ENCODE measurements at regions not wholly inside any gene's neighbourhood (a gene's known extent, or its start where the extent isn't known, plus 50 kb on each side); places are given as distances from the start of the nearest gene placed in this dataset.
"Not testable (repeated sequence)": the region's sequence is repeated elsewhere in the genome, so short reads cannot be mapped to it uniquely, and the experiment has no call there.

- DNase-seq (ENCODE audit: low spot score): no peak
- intact Hi-C loops (cut with DNase I): no loop called here
These were observed 50.9 kb upstream of the OSTN start for GRCh38 chr3:191148131-191148530.

GRCh38 chr3:191143224-191143623, 55.8 kb upstream of the OSTN start:
- intact Hi-C loops (cut with DNase I): no loop called here
- no peak for DNase-seq (ENCODE audit: low spot score)

GRCh38 chr3:191141728-191142127, 57.3 kb upstream of the OSTN start:
- intact Hi-C loops (cut with DNase I): no loop called here
- no peak for DNase-seq (ENCODE audit: low spot score)

- intact Hi-C loops (cut with DNase I): no loop called here
- DNase-seq (ENCODE audit: low spot score): no peak
These were observed 59.3 kb upstream of the OSTN start for GRCh38 chr3:191139736-191140135.

- DNase-seq (ENCODE audit: low spot score): no peak
- intact Hi-C loops (cut with DNase I): no loop called here
These were observed 60.1 kb upstream of the OSTN start for GRCh38 chr3:191138937-191139336.

GRCh38 chr3:191137708-191138107, 61.3 kb upstream of the OSTN start:
- intact Hi-C loops (cut with DNase I): no loop called here
- no peak for DNase-seq (ENCODE audit: low spot score)

- intact Hi-C loops (cut with DNase I): no loop called here
- DNase-seq (ENCODE audit: low spot score): no peak
These were observed 62.7 kb upstream of the OSTN start for GRCh38 chr3:191136347-191136746.

- DNase-seq (ENCODE audit: low spot score): no peak
- intact Hi-C loops (cut with DNase I): no loop called here
These were observed 63.9 kb upstream of the OSTN start for GRCh38 chr3:191135175-191135574.

GRCh38 chr3:191133359-191133758, 65.7 kb upstream of the OSTN start:
- intact Hi-C loops (cut with DNase I): no loop called here
- no peak for DNase-seq (ENCODE audit: low spot score)

- intact Hi-C loops (cut with DNase I): no loop called here
- DNase-seq (ENCODE audit: low spot score): no peak
These were observed 67.7 kb upstream of the OSTN start for GRCh38 chr3:191131305-191131704.

GRCh38 chr3:191124891-191125290, 74.2 kb upstream of the OSTN start:
- DNase-seq (ENCODE audit: low spot score); intact Hi-C loops (cut with DNase I): not testable (repeated sequence)

- intact Hi-C loops (cut with DNase I): no loop called here
- DNase-seq (ENCODE audit: low spot score): no peak
These were observed 75.1 kb upstream of the OSTN start for GRCh38 chr3:191123946-191124345.

GRCh38 chr3:191123231-191123630, 75.8 kb upstream of the OSTN start:
- intact Hi-C loops (cut with DNase I): no loop called here
- DNase-seq (ENCODE audit: low spot score): no peak

GRCh38 chr3:191120447-191121298, 78.4 kb upstream of the OSTN start:
- intact Hi-C loops (cut with DNase I): no loop called here
- DNase-seq (ENCODE audit: low spot score): no peak

GRCh38 chr3:191119415-191120295, 79.4 kb upstream of the OSTN start:
- intact Hi-C loops (cut with DNase I): no loop called here
- no peak for DNase-seq (ENCODE audit: low spot score)

GRCh38 chr3:191111722-191112121, 87.3 kb upstream of the OSTN start:
- intact Hi-C loops (cut with DNase I): no loop called here
- no peak for DNase-seq (ENCODE audit: low spot score)

- intact Hi-C loops (cut with DNase I): no loop called here
- no peak for DNase-seq (ENCODE audit: low spot score)
These were observed 93.6 kb upstream of the OSTN start for GRCh38 chr3:191105418-191105817.

- no peak for DNase-seq (ENCODE audit: low spot score)
- intact Hi-C loops (cut with DNase I): no loop called here
These were observed 98.5 kb upstream of the OSTN start for GRCh38 chr3:191100516-191100915.

- intact Hi-C loops (cut with DNase I): no loop called here
- DNase-seq (ENCODE audit: low spot score): no peak
These were observed 104.8 kb upstream of the OSTN start for GRCh38 chr3:191094057-191094845.

GRCh38 chr3:191087391-191087790, 111.7 kb upstream of the OSTN start:
- DNase-seq (ENCODE audit: low spot score): no peak
- intact Hi-C loops (cut with DNase I): no loop called here

Measured in posterior vena cava (tissue), 2 donors.